ENCODE measurements at regions not wholly inside any gene's neighbourhood (a gene's known extent, or its start where the extent isn't known, plus 50 kb on each side); places are given as distances from the start of the nearest gene placed in this dataset.

GRCh38 chr6:147704691-147705090 is 196.2 kb downstream of the SAMD5 start (continued):
- no peak for TF ChIP-seq YY1 (IDR thresholded peaks at IDR 0.05; ENCODE audit: low read depth, low read length)
- no peak for TF ChIP-seq CREB1 (IDR thresholded peaks at IDR 0.05)

GRCh38 chr6:147707524-147707923 is 199.0 kb downstream of the SAMD5 start:
- no peak overlapping the region for H2BK20ac ChIP-seq (ENCODE audit: low read length)
- no peak for DNase-seq (ENCODE audit: low read depth in 1 of 2, low spot score in 2 of 2)
- no peaks in the 10 kb centered on the region for H3K79me2 ChIP-seq (ENCODE audit: control insufficient read depth in 1 of 2, insufficient read depth in 2 of 2, low read length in 2 of 2)
- no peaks in the 10 kb centered on the region; the same call in 1 of the 2 replicates for H3K23me2 ChIP-seq (ENCODE audit: low read depth, low read length)
- no peak overlapping the region for H2BK5ac ChIP-seq (ENCODE audit: low read depth, low read length)
- no peak overlapping the region for H3K27ac ChIP-seq (ENCODE audit: low read depth, low read length)
- no peak for FAIRE-seq
- no peak overlapping the region for H3K23ac ChIP-seq (ENCODE audit: insufficient read length)
- no peaks in the 10 kb centered on the region for H3K4me1 ChIP-seq (replicated peaks in 1 of 4; ENCODE audit: control insufficient read depth in 3 of 4, insufficient read depth in 4 of 4, low read length in 3 of 4)
- no peak overlapping the region for H3K4me3 ChIP-seq (ENCODE audit: extremely low read depth in 1 of 4, insufficient read depth in 2 of 4, low read depth in 3 of 4, low read length in 4 of 4)
- no peak overlapping the region for H2BK12ac ChIP-seq (ENCODE audit: low read depth, low read length)
- H4K5ac ChIP-seq (ENCODE audit: insufficient read length, low read depth, low read length) = no peak overlapping the region
- no peak overlapping the region for H3K4ac ChIP-seq (replicated peaks; ENCODE audit: insufficient read length, low read depth, low read length)
- no peak overlapping the region for H4K91ac ChIP-seq (replicated peaks; ENCODE audit: insufficient read length, low read length)
- no peaks in the 10 kb centered on the region for H3K79me1 ChIP-seq (ENCODE audit: low read depth, low read length)
- H3K56ac ChIP-seq (replicated peaks; ENCODE audit: insufficient read length, low read depth, low read length) = no peak overlapping the region
- no peak overlapping the region for H3K4me2 ChIP-seq (ENCODE audit: insufficient read depth in 1 of 2, low read depth in 2 of 2, low read length in 2 of 2)
- H4K8ac ChIP-seq (ENCODE audit: extremely low read depth, insufficient read depth, low read length) = no peak overlapping the region
- H2BK120ac ChIP-seq (replicated peaks; ENCODE audit: low read depth, low read length) = no peak overlapping the region
- no peaks in the 10 kb centered on the region for H3K27me3 ChIP-seq (replicated peaks in 1 of 4; ENCODE audit: control insufficient read depth in 3 of 4, extremely low read depth in 1 of 4, insufficient read depth in 3 of 4, low read length in 3 of 4)
- TF ChIP-seq TEAD4 (IDR thresholded peaks at IDR 0.05; ENCODE audit: low read depth, low read length) (no peak), USF2 (IDR thresholded peaks at IDR 0.05; ENCODE audit: low read length) (no peak), POLR2A (IDR thresholded peaks at IDR 0.05; ENCODE audit: control extremely low read depth in 1 of 2, low read depth in 2 of 2, low read length in 2 of 2) (no peak)
- TF ChIP-seq, protein P1, sequence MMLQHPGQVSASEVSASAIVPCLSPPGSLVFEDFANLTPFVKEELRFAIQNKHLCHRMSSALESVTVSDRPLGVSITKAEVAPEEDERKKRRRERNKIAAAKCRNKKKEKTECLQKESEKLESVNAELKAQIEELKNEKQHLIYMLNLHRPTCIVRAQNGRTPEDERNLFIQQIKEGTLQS (IDR thresholded peaks at IDR 0.05; ENCODE audit: insufficient read depth, low read depth, low read length) = no peak
- no peak overlapping the region for H2BK15ac ChIP-seq (ENCODE audit: low read length)
- H3K9ac ChIP-seq (replicated peaks in 1 of 4; ENCODE audit: extremely low read depth in 1 of 4, low read depth in 3 of 4, low read length in 3 of 4) = no peak overlapping the region
- H3K9me3 ChIP-seq (ENCODE audit: insufficient read depth in 2 of 2, low read depth in 1 of 2, low read length in 1 of 2) = no peaks in the 10 kb centered on the region
- no peak overlapping the region for H3K18ac ChIP-seq (ENCODE audit: extremely low read depth, low read length)
- CTCF ChIA-PET (ENCODE audit: partially characterized antibody) = no interaction called here
- H3K36me3 ChIP-seq (ENCODE audit: control insufficient read depth in 2 of 4, insufficient read depth in 4 of 4, low read length in 3 of 4) = no peaks in the 10 kb centered on the region
- no peaks in the 10 kb centered on the region for H4K20me1 ChIP-seq (replicated peaks in 1 of 2; ENCODE audit: control insufficient read depth in 1 of 2, insufficient read depth in 2 of 2, low read length in 2 of 2)
- no peak overlapping the region for H2AFZ ChIP-seq (ENCODE audit: low read length)
- POLR2A ChIA-PET (ENCODE audit: partially characterized antibody) = interaction anchor here (0.6 kb wide), 1 partner anchor 149 kb away, joined by 3 read pairs; no protein-coding TSS in a partner anchor
- no peak overlapping the region for H2AK5ac ChIP-seq (ENCODE audit: low read depth, low read length)
- no peak overlapping the region for H3K14ac ChIP-seq (ENCODE audit: insufficient read length)

Measured in H1 (cell line).